ENCODE measurements at regions not wholly inside any gene's neighbourhood (a gene's known extent, or its start where the extent isn't known, plus 50 kb on each side); places are given as distances from the start of the nearest gene placed in this dataset.

GRCh38 chr5:89045216-89045615 is 162.2 kb upstream of the MEF2C start:
- no peak overlapping the region for H3K27ac ChIP-seq
- H3K9me3 ChIP-seq: peaks cover 4% of the 10 kb centered on the region
- H3K27me3 ChIP-seq: no peaks in the 10 kb centered on the region
- H3K4me1 ChIP-seq: no peaks in the 10 kb centered on the region
- TF ChIP-seq POLR2AphosphoS5 (IDR thresholded peaks at IDR 0.05) (no peak), EP300 (IDR thresholded peaks at IDR 0.05) (no peak), POLR2A (IDR thresholded peaks at IDR 0.05) (no peak), CTCF (IDR thresholded peaks at IDR 0.05) (no peak)
- H3K36me3 ChIP-seq: no peaks in the 10 kb centered on the region
- no peak overlapping the region for H3K4me3 ChIP-seq
- 75% methylated on average over 3 of the region's 3 CpGs for WGBS
- no peak for DNase-seq (ENCODE audit: low spot score in 2 of 2)

- Histone ChIP-seq H3K4me3 (no peak overlapping the region), H3K9me3 (no peaks in the 10 kb centered on the region), H3K27ac (no peak overlapping the region), H3K4me1 (no peaks in the 10 kb centered on the region), H3K36me3 (no peaks in the 10 kb centered on the region), H3K27me3 (no peaks in the 10 kb centered on the region)
- TF ChIP-seq EP300 (IDR thresholded peaks at IDR 0.05): no peak
- WGBS: 85% methylated on average over 5 of the region's 5 CpGs
- no peak for DNase-seq (ENCODE audit: low spot score in 2 of 2)
These were observed 161.8 kb upstream of the MEF2C start for GRCh38 chr5:89044674-89045200.

- H3K4me3 ChIP-seq: no peak overlapping the region
- TF ChIP-seq CTCF (IDR thresholded peaks at IDR 0.05): no peak
- TF ChIP-seq POLR2AphosphoS5 (IDR thresholded peaks at IDR 0.05): no peak
- TF ChIP-seq POLR2A (IDR thresholded peaks at IDR 0.05): no peak
- TF ChIP-seq EP300 (IDR thresholded peaks at IDR 0.05): no peak
- WGBS: 48% methylated on average over 1 of the region's 1 CpG
- H3K36me3 ChIP-seq: no peaks in the 10 kb centered on the region
- H3K27me3 ChIP-seq: no peaks in the 10 kb centered on the region
- no peak overlapping the region for H3K27ac ChIP-seq
- no peak for DNase-seq (ENCODE audit: low spot score in 2 of 2)
- H3K9me3 ChIP-seq: no peaks in the 10 kb centered on the region
- no peaks in the 10 kb centered on the region for H3K4me1 ChIP-seq
These were observed 160.7 kb upstream of the MEF2C start for GRCh38 chr5:89043676-89044075.

GRCh38 chr5:89042746-89043145 is 159.8 kb upstream of the MEF2C start:
- no peak overlapping the region for H3K27ac ChIP-seq
- WGBS: 76% methylated on average over 2 of the region's 2 CpGs
- no peaks in the 10 kb centered on the region for H3K36me3 ChIP-seq
- no peak for DNase-seq (ENCODE audit: low spot score in 2 of 2)
- no peaks in the 10 kb centered on the region for H3K9me3 ChIP-seq
- no peak for TF ChIP-seq EP300 (IDR thresholded peaks at IDR 0.05)
- TF ChIP-seq POLR2AphosphoS5 (IDR thresholded peaks at IDR 0.05): no peak
- no peak for TF ChIP-seq CTCF (IDR thresholded peaks at IDR 0.05)
- TF ChIP-seq POLR2A (IDR thresholded peaks at IDR 0.05): no peak
- H3K27me3 ChIP-seq: no peaks in the 10 kb centered on the region
- H3K4me1 ChIP-seq: no peaks in the 10 kb centered on the region
- H3K4me3 ChIP-seq: no peak overlapping the region

GRCh38 chr5:89041976-89042375 is 159.0 kb upstream of the MEF2C start:
- no peaks in the 10 kb centered on the region for H3K27me3 ChIP-seq
- H3K4me1 ChIP-seq: no peaks in the 10 kb centered on the region
- no peaks in the 10 kb centered on the region for H3K9me3 ChIP-seq
- TF ChIP-seq CTCF (IDR thresholded peaks at IDR 0.05) (no peak), EP300 (IDR thresholded peaks at IDR 0.05) (no peak), POLR2AphosphoS5 (IDR thresholded peaks at IDR 0.05) (no peak), POLR2A (IDR thresholded peaks at IDR 0.05) (no peak)
- WGBS: 95% methylated on average over 3 of the region's 3 CpGs
- no peak overlapping the region for H3K4me3 ChIP-seq
- no peak for DNase-seq (ENCODE audit: low spot score in 2 of 2)
- H3K27ac ChIP-seq: no peak overlapping the region
- H3K36me3 ChIP-seq: no peaks in the 10 kb centered on the region

GRCh38 chr5:89041249-89041779 is 158.3 kb upstream of the MEF2C start:
- no peak overlapping the region for H3K4me3 ChIP-seq
- TF ChIP-seq POLR2AphosphoS5 (IDR thresholded peaks at IDR 0.05): no peak
- no peak for TF ChIP-seq CTCF (IDR thresholded peaks at IDR 0.05)
- no peak for TF ChIP-seq POLR2A (IDR thresholded peaks at IDR 0.05)
- TF ChIP-seq EP300 (IDR thresholded peaks at IDR 0.05): no peak
- no peaks in the 10 kb centered on the region for H3K4me1 ChIP-seq
- no peak for DNase-seq (ENCODE audit: low spot score in 2 of 2)
- H3K36me3 ChIP-seq: no peaks in the 10 kb centered on the region
- no peaks in the 10 kb centered on the region for H3K9me3 ChIP-seq
- no peaks in the 10 kb centered on the region for H3K27me3 ChIP-seq
- H3K27ac ChIP-seq: no peak overlapping the region
- WGBS: 80% methylated on average over 3 of the region's 3 CpGs
